Anterior cingulate cortex (tissue), 58 donors: ENCODE measurements at regions not wholly inside any gene's neighbourhood (a gene's known extent, or its start where the extent isn't known, plus 50 kb on each side); places are given as distances from the start of the nearest gene placed in this dataset.
"Not testable (repeated sequence)": the region's sequence is repeated elsewhere in the genome, so short reads cannot be mapped to it uniquely, and the experiment has no call there.

Source experiments
- DNase-seq, 58 donors: peaks; one replicate each; lab custom pipeline; 2025; lab: John Stamatoyannopoulos, UW

- no peak for DNase-seq
These were observed 88.2 kb upstream of the CLINT1 start for GRCh38 chr5:157947156-157947555.

- DNase-seq = not testable (repeated sequence)
These were observed 86.9 kb upstream of the CLINT1 start for GRCh38 chr5:157945822-157946221.

- DNase-seq = no peak
These were observed 86.0 kb upstream of the CLINT1 start for GRCh38 chr5:157944938-157945337.

GRCh38 chr5:157944077-157944633 is 85.2 kb upstream of the CLINT1 start:
- DNase-seq = no peak

GRCh38 chr5:157942595-157942994 is 83.7 kb upstream of the CLINT1 start:
- no peak for DNase-seq

DNA sequence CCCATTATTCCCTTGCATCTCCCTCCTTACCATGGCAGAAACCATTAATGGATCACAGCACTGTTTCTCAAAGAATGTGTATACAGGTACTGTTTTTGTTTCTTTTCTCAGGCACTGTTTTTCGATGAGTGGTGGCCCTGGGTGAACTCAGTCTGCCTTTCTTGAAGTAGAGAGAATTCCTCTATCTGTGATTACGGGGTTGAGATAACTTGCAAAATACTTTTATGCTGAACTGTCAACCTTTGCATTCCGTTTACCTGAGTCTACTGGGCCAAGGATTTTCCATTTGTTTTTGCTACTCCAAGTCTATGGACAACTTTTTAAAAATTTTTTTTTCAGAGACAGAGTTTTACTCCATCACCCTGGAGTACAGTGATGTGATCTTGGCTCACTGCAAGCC is 82.7 kb upstream of the CLINT1 start:
- no peak for DNase-seq

- not testable (repeated sequence) for DNase-seq
These were observed 79.2 kb upstream of the CLINT1 start for GRCh38 chr5:157938101-157938500.

DNA sequence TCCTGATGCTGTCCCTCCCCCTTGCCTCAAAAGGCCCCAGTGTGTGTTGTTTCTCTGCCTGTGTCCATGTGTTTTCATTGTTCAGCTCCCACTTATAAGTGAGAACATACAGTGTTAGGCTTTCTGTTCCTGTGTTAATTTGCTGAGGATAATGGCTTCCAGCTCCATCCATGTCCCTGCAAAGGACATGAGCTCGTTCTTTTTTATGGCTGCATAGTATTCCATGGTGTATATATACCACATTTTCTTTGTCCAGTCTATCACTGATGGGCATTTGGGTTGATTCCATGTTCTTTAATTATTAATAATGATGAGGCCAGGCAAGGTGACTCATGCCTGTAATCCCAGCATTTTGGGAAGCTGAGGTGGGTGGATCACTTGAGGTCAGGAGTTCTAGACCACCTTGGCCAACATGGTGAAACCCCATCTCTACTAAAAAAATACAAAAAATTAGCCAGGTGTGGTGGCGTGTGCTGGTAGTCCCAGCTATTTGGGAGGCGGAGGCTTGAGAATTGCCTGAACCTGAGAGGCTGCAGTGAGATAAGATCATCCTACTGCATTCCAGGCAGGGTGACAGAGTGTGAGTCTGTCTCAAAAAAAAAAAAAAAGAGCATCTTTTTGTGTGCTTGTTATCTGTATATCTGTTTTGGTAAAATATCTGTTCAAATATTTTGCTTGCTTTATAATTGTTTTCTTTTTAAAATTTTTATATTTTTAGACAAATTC is 78.0 kb upstream of the CLINT1 start:
- not testable (repeated sequence) for DNase-seq

GRCh38 chr5:157934600-157934999 is 75.7 kb upstream of the CLINT1 start:
- DNase-seq = no peak

DNA sequence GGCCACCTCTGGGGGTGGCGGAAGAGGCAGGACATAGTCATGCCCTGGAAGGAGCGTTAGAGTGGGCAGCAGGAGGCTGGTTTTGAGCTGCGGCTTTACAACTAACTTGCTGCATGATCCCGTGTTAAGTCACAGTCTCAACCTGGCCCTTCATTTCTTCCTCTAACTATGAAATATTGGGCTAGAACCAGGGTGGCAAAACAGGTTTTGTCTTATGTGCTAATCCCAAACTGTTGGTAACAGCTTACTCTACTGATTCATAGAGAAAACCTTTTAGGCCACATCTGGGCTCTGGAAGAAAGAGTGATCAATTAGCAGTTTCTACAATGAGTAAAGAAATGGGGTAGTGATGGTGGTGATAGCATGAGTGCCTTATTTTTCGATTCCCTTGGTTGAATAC is 74.1 kb upstream of the CLINT1 start:
- DNase-seq = no peak

DNA sequence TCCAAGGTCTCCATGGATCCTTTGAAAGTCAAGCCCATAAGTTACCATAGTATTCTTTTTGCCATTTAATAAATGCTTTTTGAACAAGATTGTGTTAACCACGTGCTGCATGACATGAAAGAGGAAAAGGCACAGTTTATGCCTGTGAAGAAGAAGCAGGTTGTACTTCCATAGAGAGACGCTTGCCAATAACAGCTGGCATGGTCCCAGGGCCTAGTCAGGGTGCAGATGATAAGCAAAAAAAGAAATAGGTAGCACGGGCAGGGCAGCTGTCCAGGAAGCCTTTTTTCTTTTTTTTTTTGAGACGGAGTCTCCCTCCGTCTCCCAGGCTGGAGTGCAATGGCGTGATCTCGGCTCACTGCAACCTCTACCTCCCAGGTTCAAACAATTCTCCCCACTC is 71.8 kb upstream of the CLINT1 start:
- no peak for DNase-seq

- no peak for DNase-seq
These were observed 68.0 kb upstream of the CLINT1 start for GRCh38 chr5:157926977-157927376.

DNA sequence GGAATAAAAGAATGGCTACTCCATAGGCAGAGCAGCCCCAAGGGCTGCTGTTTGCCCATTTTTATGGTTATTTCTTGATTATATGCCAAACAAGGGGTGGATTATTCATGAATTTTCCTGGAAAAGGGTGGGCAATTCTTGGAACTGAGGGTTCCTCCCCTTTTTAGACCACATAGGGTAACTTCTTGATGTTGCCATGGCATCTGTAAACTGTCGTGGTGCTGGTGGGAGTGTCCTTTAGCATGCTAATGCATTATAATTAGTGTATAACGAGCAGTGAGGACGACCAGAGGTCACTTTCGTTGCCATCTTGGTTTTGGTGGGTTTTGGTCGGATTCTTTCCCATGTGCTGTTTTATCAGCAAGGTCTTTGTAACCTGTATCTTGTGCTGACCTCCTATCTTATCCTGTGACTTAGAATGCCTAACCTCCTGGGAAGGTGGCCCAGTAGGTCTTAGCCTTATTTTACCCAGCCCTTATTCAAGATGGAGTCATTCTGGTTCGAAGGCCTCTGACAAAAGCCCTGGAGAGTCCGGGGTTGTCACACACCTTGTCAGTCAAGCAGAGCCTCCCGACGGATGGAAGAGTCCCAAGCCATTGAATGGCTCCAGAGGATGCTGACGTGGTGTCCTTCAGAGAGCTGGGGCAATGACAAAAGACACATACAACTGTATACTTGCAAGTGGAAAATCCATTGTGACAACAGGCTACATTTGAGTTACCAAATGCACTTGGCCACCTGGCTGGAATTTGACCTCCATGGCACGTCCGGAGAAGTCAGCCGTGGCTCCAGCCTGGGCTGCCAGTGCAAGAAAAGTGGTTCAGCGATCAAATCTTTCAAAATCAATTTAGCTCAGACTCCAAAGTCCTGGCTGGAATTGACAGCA is 67.1 kb upstream of the CLINT1 start:
- DNase-seq = no peak

GRCh38 chr5:157924931-157925729 is 66.2 kb upstream of the CLINT1 start:
- no peak for DNase-seq

DNA sequence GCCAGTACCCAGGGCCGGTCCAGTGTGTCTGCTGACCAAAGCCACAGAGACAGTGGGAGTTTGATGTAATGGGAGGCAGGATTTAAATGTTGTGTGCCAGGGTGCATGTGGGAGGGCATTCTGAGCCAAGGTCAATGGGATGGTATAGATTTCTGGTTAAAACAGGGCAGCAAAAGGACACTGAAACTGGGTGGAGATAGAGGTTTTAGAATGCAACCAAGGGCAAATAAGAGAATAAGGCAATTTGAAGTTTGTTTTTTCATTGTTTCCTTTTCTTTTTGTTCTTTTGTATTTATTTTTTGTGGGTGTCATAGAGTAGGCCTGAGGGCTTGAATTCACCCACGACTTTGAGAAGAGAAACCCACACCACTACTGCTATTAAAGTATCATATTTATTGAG is 65.5 kb upstream of the CLINT1 start:
- no peak for DNase-seq

GRCh38 chr5:157923765-157924164 is 64.8 kb upstream of the CLINT1 start:
- no peak for DNase-seq

DNA sequence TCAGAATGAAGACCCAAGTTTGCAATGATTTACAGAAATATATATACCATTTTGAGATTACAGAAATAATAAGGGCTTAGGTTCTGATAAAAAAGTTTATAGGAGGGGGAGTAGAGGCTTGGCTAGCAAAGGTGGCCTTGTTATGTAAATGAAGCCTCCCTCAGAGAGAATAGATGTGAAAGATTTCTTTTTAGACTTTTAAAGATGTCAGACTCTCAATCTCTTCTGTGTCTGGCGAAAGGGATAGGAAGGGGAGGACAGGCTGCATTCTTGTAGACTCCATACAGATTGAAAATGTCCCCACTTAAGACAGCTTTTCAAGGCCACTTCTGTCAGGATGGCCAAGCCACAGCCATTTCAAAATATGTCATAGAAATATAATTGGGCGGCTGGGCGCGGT is 63.1 kb upstream of the CLINT1 start:
- DNase-seq = no peak

GRCh38 chr5:157920828-157921170 is 61.9 kb upstream of the CLINT1 start:
- DNase-seq = no peak

DNA sequence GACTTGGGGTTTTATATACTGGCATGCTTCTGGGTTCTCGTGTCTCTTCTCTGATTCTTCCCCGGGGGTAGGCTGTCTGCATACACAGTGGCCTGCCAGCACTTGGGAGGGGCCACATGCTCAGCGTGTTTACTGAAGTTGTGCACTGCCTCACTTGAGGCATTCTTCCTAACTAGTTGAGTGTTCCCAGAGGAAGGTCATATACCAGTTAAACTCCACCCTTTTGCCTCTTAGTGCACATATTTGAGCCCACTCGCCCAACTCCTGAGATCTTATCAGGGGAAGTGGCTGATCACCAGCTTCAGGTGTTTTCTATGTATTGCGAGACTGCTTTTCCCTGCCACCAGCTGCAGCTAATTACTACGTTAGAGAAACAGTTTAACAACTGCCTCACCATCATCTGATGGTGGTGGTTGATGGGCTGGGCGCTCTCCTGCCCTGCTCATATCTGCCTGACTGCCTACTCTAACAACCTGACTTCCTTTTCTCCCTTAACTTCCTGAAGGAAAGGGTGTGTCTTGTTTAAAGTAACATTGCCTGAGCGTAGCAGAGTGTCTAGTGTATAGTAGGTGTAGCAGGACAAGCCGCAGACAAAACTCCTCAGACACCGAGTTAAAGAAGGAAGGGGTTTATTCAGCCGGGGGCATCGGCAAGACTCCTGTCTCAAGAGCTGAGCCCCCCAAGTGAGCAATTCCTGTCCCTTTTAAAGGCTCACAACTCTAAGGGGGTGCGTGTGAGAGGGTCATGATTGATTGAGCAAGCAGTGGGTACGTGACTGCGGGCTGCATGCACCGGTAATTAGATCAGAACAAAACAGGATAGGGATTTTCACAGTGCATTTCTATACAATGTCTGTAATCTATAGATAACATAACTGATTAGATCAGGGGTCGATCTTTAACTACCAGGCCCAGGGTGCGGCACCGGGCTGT is 60.1 kb upstream of the CLINT1 start:
- DNase-seq = no peak
